ENCODE measurements at regions not wholly inside any gene's neighbourhood (a gene's known extent, or its start where the extent isn't known, plus 50 kb on each side); places are given as distances from the start of the nearest gene placed in this dataset.

DNA sequence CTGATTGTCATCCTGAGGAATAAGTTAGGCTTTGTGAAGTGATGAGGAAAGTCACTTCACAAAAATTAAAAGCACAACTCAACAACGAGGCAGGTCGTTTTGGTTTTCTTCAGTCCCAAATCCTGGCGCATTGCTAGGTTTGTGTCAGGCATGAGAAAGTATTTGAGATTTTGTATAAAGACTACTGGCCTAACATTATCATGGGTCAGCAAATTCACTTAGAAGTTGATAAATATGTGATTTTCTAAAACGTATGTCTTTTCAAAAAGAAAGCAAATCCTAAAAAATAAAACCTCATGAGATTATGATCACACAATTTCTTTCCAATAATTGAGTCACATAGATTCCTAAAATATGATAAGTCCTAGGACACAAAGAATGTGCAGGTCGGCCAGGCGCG, 395.8 kb upstream of the RORA start:
- DNase-seq: no peak

DNA sequence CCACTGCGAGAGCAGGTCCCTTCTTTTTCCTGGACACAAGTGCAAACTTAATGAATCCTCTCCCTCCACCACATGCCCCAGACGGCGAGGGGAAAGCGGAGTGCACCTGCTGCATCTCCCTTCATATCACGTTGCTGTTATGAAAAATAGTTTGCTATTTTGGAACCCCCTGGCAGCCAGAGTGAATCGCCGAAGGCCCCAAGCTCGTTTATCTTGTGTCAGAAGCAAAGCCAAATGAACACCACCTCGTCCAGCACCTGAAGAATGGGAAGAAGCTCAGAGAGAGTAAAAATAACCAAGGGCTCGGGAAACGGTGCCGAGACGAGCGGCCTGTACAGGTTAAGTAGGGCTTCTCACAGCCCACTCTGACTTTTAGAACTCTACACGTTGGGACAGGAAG, 394.6 kb upstream of the RORA start:
- DNase-seq: no peak

DNA sequence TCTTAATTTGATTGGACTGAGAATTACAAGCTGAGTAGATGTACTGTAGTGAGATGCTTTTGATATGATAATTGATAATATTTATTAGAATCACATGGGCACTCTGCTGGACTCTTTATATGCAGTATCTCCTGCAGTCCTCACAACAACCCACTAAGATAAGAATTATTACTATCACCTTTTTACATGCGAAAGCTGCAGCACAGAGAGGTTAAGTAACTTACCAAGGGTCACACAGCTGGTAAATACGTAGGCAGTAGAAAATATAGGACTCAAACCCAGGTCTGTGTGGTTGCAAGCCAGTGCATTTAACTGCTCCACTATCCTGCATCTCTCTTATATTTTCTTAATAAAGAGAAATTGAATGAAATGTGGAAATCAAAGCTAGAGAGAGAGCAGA, 392.8 kb upstream of the RORA start:
- DNase-seq: no peak

DNA sequence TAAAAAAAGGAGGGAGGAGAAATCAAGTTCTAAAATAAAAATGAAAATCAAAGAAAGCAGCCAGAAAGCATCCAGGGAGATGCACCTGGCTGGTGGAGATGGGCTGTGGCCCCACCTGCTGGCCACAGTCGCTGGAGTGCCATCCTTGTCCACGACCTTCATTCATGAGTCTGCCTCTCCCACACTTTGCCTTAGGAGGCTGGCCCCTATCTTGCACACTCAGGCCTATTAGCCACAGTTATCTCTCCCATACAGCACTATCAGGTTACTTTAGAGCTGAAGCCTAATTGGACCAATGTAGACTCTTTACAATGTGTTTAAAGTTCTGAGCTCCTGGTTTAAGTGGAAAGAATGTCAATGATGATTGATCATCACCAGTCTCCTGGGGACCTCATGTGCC, 392.0 kb upstream of the RORA start:
- DNase-seq: peak; percentile 28

DNA sequence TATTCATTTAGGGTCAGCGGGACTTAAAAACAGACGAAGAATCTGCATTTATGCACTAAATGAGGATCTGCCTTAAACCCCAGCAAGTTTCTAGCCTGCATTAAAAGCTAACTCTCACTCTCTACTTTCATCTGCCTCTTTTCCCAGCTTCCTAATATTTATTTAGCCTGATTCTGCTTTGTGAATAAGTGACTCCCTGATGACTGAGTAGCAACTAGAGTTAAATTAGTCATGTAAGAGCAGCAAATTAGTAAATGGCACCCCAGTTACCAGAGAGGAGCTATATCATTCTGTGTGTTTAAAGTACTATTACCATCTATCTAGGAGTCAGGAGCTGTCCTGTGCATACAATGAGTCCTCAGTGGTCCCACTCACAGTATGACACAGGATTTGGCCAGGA, 391.0 kb upstream of the RORA start:
- DNase-seq: no peak

DNA sequence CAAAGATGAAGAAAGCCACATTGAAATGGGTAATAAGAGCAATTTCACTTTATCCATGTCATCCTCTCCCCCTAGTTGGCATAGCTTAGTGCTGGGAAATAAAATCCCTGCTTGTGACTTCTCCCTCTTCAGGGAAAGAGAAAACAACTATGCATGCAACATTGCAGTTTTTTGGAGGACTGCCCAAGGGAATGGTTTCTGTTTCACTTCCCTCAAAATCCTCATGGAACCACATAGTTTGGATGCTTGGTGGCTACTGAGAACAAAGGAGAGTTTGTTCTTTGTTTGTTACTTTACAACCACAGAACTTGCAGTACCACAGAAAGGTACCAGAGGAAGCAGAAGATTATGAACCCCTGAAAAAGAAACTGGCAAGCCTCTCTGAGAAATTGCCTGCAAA, 384.6 kb upstream of the RORA start:
- no peak for DNase-seq

DNA sequence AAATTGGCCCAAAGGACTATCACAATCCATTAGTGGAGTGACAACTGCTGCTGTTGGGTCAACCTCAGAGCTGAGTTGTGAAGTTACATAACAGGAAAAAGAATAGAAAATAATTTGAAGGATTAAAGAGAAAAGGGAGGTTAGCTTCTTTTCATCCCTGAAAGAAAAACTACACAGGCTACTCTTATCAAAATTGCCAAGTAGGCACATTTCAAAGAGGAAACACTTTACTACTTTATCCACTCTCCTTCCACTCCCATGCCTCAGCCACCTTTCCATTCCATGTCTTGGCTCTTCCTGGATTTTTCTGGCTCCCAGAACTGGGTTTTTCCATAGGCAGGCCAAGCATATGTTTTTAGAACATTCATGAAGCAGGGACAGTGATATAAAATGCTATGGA, 384.0 kb upstream of the RORA start:
- no peak for DNase-seq

DNA sequence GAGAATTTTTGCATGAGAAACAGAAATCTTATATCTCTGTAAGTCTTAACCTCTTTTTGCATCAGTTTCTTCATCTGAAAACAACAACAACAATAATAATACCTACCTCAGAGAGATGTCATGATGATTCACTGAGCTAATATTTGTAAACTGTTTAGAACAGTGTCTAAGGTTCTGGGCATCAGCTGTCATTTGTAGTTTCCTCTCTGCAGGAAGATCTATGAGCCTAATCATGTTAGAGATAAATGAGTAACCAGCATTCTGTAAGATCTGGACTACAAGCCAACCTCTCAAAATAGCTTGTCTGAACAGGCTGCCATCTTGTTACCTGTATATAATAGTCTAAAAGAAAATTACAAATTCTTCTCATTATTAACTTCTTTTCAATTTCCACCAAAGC, 383.0 kb upstream of the RORA start:
- no peak for DNase-seq

DNA sequence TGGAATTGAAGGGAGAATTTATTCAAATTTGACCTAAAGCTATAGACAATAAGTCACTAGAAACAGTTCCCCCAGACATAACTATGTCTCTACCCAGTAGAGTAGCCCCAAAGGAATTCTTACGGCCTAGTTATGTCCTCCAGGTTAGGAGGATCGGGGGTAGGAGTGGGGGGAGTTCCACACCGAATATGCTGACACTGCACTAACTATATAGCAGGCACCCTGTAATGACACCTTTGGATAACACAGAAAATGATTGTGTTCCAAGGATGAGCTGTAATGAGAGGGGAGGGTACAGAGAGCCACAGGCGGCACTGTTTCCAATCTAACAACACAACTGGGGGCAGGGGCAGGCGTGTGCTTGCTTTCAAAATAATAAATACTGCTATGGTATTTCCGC, 376.2 kb upstream of the RORA start:
- no peak for DNase-seq

DNA sequence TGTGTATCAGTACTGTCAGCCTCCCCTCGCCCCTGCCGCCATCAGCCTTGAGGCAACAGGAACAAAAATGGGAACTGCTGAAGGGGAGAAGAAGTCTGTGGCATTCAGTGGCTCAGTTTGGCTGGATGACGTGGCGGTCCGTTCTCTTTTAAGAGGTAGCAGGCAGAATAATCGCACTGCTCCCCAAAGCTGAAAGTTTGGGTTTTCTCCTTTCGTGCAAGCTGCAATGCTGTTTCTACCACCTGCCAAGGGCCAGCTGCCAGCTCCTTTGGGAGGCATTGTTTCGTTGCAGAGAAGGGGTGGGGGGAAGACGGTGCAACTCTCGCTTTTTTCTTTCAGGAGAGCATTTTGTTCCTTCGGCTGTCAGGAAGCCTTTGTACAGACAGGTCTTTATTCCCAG, 369.6 kb upstream of the RORA start:
- no peak for DNase-seq

DNA sequence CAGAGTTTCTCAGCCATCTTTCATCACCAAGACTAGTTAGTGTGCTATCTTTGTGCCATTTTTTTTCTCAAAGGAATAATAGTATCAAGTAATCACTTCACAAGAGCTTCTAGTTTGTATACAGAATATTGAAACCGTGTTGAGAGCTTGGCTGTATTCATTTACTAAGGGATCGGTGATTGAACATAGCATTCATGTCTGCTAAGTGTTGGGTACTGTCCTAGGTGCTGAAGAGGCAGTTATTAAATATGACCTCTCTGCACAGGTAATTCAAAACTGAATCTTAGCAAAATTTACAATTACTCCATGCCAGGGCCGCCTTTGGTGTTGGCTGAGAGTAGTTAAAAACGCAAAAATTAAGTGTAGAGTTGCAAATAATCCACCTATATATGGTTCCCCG, 355.3 kb upstream of the RORA start:
- DNase-seq: peak; percentile 19

DNA sequence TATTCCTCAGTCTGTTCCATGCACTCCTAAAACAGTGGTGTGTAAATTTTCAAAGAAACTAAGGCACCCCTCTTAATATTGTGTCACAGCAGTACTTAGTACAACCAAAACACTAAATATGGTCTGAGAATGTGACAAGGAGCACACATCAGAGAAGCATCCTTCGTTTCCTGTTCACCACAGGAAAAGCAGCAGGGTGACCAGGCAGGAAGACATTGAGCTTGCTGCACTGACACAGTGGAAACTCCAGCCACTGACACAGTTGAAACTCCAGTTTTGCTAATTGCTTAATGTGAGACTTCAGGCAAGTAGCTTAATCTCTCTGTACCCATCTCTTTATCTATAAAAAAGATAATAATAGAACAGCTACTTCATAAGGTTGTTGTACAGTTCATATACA, 353.0 kb upstream of the RORA start:
- no peak for DNase-seq

DNA sequence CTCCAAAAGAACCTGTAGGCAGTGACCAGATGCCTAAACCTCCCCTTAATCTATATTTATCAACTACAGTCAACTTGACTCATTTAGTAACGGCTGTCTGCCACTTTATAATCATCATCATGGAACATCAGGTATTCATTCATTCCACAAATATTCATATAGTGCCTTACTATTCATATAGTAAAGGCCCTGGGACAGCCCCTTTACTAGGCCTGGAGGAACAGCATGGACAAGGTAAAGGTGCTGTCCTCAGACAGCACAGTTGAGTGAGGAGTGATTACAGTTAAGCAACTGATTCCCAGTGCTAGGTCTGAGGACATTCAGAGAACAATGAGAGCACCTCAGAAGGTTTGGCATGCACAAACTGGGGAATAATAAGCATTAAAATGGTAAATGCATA, 346.5 kb upstream of the RORA start:
- DNase-seq: no peak

DNA sequence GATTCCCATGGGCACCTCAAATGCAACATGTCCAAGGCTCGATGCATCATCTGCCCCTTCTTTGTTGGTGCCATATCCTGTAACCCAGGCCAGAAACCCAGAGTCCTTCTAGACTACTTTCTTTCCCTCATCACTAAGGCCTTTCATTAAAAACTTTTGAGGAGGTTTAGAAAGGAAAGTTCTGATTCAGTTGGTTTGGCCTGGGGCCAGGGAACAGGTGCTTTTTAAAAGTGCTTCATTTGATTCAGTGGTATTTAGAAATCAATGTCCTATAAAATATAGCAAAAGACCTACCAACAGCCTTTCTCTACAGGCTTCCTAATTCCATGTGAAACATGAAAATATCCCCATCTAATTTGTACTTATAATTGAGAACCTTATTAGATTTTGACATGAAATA, 341.9 kb upstream of the RORA start:
- DNase-seq: no peak

DNA sequence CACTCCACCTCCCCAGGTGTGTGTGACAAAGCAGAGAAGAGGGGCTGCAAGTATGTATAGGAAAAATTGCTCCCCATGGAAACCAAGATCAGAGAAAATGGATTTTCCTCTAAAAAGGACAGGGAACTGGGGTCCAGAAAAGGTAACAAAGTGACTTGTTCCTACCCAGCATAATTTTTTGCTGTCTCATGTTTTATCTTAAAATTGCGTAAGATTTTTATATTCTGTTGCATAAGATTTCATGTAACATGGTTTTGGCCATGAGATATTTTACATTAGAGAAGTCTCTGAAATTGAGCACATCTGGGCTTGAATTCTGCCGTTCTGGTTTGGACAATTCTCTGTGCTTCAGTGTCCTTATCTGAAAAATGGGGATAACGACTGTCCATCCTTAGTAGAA, 335.7 kb upstream of the RORA start:
- DNase-seq: no peak

DNA sequence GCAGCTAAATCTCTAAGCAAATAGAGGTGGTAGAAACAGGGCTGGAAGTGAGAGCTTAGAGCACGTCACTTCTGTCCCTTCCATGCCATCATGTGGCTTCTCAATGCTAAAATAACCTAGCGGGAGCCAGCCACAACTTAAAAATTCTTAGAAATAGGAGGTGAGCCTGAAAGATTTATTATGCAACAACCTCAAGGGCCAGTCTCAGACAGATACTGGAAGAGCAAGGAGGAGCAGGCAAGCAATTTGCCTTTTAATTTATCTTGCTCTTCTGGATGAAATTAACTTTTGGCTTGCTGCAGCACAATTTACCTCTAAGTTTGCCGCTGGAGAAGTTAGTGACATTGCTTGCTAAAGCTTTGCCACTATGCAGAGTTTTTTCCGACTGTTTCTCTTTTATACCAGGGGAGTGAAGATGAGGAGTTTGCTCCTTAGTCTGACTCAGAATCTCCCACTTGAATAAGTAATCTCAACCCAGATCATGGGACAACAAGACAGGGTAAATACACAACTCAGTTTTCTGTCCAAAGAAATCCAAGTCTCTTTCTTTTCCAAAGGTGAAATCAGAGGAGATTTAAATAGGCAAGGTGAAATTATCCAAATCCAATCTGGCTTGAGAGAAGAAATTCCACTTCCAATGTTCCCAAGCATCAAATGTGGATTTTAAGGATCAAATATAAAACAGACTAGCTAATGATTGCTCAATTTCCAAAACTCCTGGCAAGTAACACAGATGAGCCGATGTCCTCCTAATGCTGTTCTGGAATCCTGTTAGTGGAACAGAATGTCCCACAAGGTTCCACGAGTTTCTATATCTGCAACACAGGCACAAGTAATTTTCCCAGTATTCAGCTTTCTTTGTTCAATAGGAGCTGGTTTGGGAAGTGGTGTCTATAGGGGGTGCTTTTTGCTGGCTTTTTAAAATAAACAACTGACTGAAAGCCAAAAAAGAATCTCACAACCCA, 329.4 kb upstream of the RORA start:
- DNase-seq: no peak

DNA sequence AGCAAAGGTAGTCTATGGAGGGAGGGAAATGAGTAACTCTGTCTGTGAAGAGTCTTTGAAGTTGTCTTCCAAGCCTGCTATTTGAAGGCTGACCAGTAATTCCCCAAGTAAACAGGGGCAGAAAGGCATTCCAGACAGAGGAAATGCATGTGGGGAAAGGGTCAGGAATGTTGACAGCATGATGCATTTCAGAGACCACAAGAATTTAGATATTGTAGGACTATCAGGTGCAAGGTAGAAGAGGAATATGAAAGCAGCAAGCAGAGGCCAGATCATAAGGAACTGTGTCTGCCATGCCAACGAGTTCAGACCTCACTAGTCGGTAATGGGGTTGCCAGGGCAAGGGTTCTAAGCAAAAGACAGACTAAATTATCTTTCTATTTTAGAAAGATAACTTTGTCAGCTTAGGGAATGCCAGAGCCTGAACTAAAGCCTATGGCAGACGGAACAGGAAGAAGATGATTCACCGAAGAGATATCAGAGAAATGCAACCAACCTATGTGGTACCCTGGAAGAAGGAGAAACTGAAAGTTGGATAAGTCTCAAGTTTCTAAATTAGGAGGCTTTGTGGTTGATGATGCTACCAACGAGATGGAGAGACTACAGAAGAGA, 327.0 kb upstream of the RORA start:
- no peak for DNase-seq

DNA sequence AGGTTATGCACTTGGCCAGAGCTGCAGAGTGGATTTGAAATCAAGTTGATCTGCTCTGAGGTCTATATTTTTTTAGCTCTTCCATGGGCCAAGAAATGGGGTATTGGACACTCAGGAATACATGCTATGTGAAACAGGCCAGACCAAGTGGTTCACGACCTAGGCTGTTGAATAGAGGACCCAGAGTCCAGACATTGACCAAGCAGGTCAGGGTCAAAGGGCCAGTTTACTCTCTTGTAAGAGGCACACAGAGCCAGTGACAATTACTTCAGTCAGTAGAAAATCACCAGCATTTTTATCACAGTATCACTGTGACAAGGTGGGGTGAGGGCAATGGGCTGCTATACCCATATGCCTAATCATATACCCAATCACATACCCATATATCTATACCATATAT, 320.6 kb upstream of the RORA start:
- DNase-seq: no peak

DNA sequence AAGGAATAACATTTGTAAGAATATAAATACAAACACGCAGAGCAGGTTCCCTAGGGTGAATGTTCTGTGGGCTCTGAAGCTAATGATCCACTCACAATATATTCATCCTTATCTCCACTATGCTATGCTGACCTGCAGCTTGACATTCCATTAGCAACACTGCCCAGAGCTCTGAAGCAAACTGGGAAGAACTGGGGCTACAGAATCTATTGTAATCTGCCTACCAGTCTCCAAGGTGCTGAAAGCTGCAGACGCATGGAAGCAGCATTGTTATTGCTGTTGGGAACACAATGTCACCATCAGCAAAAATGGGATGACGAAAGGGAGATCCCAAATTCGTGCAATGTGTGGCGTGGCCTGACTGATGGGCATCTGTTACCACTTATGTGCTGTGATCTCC, 316.7 kb upstream of the RORA start:
- DNase-seq: no peak

DNA sequence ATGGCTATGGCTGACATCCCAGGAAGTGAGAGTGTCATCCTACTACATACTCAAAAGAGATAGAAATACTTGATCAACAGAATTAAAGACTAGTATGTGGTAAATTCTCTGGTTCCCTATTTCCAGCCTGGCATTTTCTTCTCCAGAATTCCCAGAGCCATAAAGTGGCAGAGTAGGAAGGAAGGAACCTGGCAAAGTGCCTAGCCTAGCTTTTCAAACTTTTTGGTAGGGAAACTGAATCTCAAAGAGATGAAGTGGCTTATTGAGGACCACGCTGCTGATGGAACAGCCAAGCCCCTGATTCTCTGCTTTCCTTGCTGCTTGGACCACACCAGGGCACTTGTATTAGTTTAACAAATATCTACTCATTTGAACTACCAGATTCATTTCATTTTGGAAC, 312.4 kb upstream of the RORA start:
- no peak for DNase-seq

DNA sequence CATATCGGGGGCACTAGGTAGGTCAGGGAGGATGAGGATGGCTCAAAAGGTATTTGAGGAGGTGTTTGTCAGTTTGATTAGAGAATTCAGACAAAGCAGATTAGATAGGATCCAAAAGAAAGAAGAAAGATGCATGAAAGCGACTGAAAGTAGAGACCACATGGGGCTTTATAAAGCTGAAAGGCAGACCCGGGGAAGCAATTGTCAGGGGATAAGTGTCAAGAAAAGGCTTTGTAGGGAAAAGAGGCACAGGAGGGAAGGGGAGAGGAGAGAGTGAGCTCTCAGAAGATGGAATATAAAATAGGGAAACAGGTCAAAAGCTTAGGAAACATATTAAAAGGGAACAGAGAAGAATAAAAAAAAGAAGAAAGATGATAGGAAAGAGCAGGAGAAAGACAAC, 308.2 kb upstream of the RORA start:
- no peak for DNase-seq

DNA sequence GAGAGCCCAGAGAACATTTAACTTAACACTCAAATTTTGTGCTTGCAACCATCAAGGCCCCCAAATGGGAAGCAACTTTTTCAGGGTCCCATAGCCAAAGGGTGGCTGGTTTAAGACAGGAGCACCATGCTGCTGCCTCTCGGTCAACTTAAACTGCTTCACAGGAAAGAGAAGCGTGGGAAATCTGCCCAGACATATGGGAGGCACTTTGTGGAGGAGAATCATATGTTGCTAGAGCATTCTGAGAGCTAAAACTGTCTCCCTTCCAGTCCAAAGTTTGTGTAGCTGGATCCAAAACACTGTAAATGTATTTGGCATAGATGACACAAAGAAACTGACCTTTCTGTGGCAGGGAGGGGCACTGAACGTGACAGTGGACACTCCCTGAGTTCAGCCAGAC, 305.9 kb upstream of the RORA start:
- no peak for DNase-seq

DNA sequence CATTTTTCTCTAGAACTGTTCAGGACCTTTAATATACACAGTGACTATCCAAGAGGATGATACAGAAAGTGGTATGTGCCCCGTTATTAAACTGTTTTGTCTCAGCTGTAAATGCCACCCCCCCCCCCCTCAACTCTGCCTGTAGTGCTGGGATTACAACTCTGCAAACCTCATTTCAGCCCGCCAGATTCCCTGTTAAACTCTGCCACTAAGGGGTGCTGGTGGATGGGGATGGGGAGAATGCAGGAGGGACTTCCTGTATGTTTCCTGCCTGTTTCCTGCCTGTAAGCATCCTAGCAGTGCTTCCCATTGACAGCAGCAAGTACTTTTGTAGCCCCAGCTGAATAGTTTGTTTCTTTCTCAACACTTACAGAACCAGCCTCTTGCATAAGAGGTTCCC, 301.7 kb upstream of the RORA start:
- DNase-seq: no peak

DNA sequence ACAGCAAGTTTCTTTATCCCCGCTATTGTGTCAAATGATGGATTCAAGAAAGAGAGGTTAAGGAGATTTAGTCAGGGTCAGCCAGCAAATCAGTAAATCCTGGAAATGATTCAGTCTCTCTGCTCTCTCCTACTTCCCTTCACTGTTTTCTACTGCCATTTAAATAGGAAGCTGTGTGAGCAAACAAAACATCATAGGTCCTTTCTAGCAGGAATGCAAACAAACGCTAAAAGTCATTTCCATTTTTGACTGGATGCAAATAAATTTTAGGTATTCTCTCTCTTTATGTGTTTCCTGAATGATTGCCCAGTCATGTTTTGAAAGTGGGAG, 299.4 kb upstream of the RORA start:
- DNase-seq: peak; percentile 30
